ENCODE measurements at regions not wholly inside any gene's neighbourhood (a gene's known extent, or its start where the extent isn't known, plus 50 kb on each side); places are given as distances from the start of the nearest gene placed in this dataset.

GRCh38 chr6:104095661-104096416, 763.9 kb downstream of the HACE1 start:
- H3K9me2 ChIP-seq (ENCODE audit: low read depth, low read length) = no peaks in the 10 kb centered on the region
- no peak overlapping the region for H3K4me3 ChIP-seq (ENCODE audit: low read depth, low read length, poor library complexity, severe bottlenecking)
- no peaks in the 10 kb centered on the region for H3K9me3 ChIP-seq (ENCODE audit: low read length)
- no peaks in the 10 kb centered on the region for H3K27me3 ChIP-seq (ENCODE audit: insufficient read depth, low read length)
- no peak overlapping the region for H3K27ac ChIP-seq (ENCODE audit: low read depth, low read length, poor library complexity, severe bottlenecking)
- no peaks in the 10 kb centered on the region for H3K36me3 ChIP-seq (ENCODE audit: insufficient read depth, low read length)
- no peak overlapping the region for H3K4me2 ChIP-seq (ENCODE audit: low read length)
- no peak overlapping the region for H2AFZ ChIP-seq (ENCODE audit: low read length)
- no peaks in the 10 kb centered on the region for H3K79me2 ChIP-seq (ENCODE audit: insufficient read depth, low read length)
- H4K20me1 ChIP-seq (ENCODE audit: insufficient read depth, low read length) = no peaks in the 10 kb centered on the region
- TF ChIP-seq EZH2 (IDR thresholded peaks at IDR 0.05; ENCODE audit: borderline replicate concordance, low read length) (no peak), CTCF (IDR thresholded peaks at IDR 0.05; ENCODE audit: low read length) (no peak)
- no peaks in the 10 kb centered on the region for H3F3A ChIP-seq (ENCODE audit: insufficient read depth, low read length)
- no peaks in the 10 kb centered on the region for H3K4me1 ChIP-seq (ENCODE audit: insufficient read depth, low read length, severe bottlenecking)
- no peak overlapping the region for H3K9ac ChIP-seq (ENCODE audit: low read length)

- Histone ChIP-seq H3K9me2 (ENCODE audit: low read depth, low read length) (no peaks in the 10 kb centered on the region), H3K9me3 (ENCODE audit: low read length) (no peaks in the 10 kb centered on the region), H2AFZ (ENCODE audit: low read length) (no peak overlapping the region), H3K4me2 (ENCODE audit: low read length) (no peak overlapping the region), H3K27me3 (ENCODE audit: insufficient read depth, low read length) (no peaks in the 10 kb centered on the region), H3K27ac (ENCODE audit: low read depth, low read length, poor library complexity, severe bottlenecking) (no peak overlapping the region), H3K4me1 (ENCODE audit: insufficient read depth, low read length, severe bottlenecking) (no peaks in the 10 kb centered on the region), H3K79me2 (ENCODE audit: insufficient read depth, low read length) (no peaks in the 10 kb centered on the region), H3K36me3 (ENCODE audit: insufficient read depth, low read length) (no peaks in the 10 kb centered on the region), H3K9ac (ENCODE audit: low read length) (no peak overlapping the region), H3K4me3 (ENCODE audit: low read depth, low read length, poor library complexity, severe bottlenecking) (no peak overlapping the region), H3F3A (ENCODE audit: insufficient read depth, low read length) (no peaks in the 10 kb centered on the region), H4K20me1 (ENCODE audit: insufficient read depth, low read length) (no peaks in the 10 kb centered on the region)
- TF ChIP-seq CTCF (IDR thresholded peaks at IDR 0.05; ENCODE audit: low read length) (no peak), EZH2 (IDR thresholded peaks at IDR 0.05; ENCODE audit: borderline replicate concordance, low read length) (no peak)
These were observed 772.0 kb downstream of the HACE1 start for GRCh38 chr6:104087765-104088164.

DNA sequence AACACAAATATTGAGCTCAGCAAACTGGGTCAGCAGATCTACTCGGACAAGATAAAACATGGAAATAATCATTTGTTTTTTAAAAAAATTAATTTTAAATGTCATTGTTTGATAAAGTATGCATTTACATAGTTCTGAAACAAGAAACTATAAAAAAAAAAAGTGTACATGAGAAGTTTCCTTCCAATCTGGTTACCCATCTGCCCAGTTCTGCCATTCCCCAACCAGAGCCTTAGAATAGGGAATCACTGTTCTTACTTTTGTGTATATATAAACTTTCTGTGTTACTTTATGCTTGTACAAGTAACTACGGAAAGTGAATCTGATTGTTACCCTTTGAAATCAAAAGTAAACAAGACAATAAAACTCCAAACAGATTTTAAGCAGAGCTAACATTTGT, 791.4 kb downstream of the HACE1 start:
- Histone ChIP-seq H3K9me3 (ENCODE audit: low read length) (no peaks in the 10 kb centered on the region), H2AFZ (ENCODE audit: low read length) (no peak overlapping the region), H3K79me2 (ENCODE audit: insufficient read depth, low read length) (no peaks in the 10 kb centered on the region), H3K4me2 (ENCODE audit: low read length) (no peak overlapping the region), H3K9ac (ENCODE audit: low read length) (no peak overlapping the region), H3K27ac (ENCODE audit: low read depth, low read length, poor library complexity, severe bottlenecking) (no peak overlapping the region), H3K9me2 (ENCODE audit: low read depth, low read length) (no peaks in the 10 kb centered on the region), H3K4me1 (ENCODE audit: insufficient read depth, low read length, severe bottlenecking) (no peaks in the 10 kb centered on the region), H3K36me3 (ENCODE audit: insufficient read depth, low read length) (no peaks in the 10 kb centered on the region), H3K4me3 (ENCODE audit: low read depth, low read length, poor library complexity, severe bottlenecking) (no peak overlapping the region), H4K20me1 (ENCODE audit: insufficient read depth, low read length) (no peaks in the 10 kb centered on the region), H3F3A (ENCODE audit: insufficient read depth, low read length) (no peaks in the 10 kb centered on the region), H3K27me3 (ENCODE audit: insufficient read depth, low read length) (no peaks in the 10 kb centered on the region)
- TF ChIP-seq EZH2 (IDR thresholded peaks at IDR 0.05; ENCODE audit: borderline replicate concordance, low read length) (no peak), CTCF (IDR thresholded peaks at IDR 0.05; ENCODE audit: low read length) (no peak)

All from OCI-LY1 (cell line).